ENCODE measurements at regions not wholly inside any gene's neighbourhood (a gene's known extent, or its start where the extent isn't known, plus 50 kb on each side); places are given as distances from the start of the nearest gene placed in this dataset.

- TF ChIP-seq TCF7L2 (IDR thresholded peaks at IDR 0.05; ENCODE audit: borderline replicate concordance, low read depth, low read length) (no peak), CTCF (tag by site-specific recombination; IDR thresholded peaks at IDR 0.05) (no peak), REPIN1 (tag by site-specific recombination; IDR thresholded peaks at IDR 0.05; ENCODE audit: low read depth) (no peak), ZNF350 (tag by site-specific recombination; IDR thresholded peaks at IDR 0.05) (no peak), ZNF624 (tag by site-specific recombination; IDR thresholded peaks at IDR 0.05) (no peak), ZSCAN30 (tag by site-specific recombination; IDR thresholded peaks at IDR 0.05) (no peak), ZNF558 (tag by site-specific recombination; IDR thresholded peaks at IDR 0.05) (no peak), ZNF704 (tag by site-specific recombination; IDR thresholded peaks at IDR 0.05) (no peak), ZNF24 (tag by site-specific recombination; IDR thresholded peaks at IDR 0.05) (no peak), ZNF354C (tag by site-specific recombination; IDR thresholded peaks at IDR 0.05; ENCODE audit: borderline replicate concordance, low read depth) (no peak), ZNF501 (tag by site-specific recombination; IDR thresholded peaks at IDR 0.05) (no peak)
Observed at GRCh38 chr3:159200176-159200575, 398.3 kb downstream of the MFSD1 start.

Data from HEK293 (cell line).